ENCODE measurements at regions not wholly inside any gene's neighbourhood (a gene's known extent, or its start where the extent isn't known, plus 50 kb on each side); places are given as distances from the start of the nearest gene placed in this dataset.

DNA sequence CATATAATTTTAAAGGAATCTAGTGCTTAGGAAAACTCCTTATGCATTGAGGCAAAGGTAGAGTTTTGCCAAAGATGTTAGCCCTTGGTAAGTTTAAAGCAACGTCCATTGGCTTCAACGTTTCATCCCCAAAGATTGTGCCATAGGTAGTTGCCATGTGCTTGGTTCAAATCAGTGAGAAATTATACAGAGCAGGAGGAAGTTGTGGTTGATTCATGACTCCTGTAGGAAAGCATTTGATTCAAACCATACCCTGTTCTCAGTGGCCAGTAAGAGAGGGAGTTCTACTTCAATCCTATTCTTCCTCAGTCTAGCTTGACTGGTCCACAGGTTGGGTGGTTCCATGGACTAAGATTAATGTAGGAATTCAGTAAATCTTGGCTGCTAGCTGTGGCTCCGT lies 535.6 kb downstream of the QKI start:
- DNase-seq (ENCODE audit: low read depth) = peak; percentile 5

DNA sequence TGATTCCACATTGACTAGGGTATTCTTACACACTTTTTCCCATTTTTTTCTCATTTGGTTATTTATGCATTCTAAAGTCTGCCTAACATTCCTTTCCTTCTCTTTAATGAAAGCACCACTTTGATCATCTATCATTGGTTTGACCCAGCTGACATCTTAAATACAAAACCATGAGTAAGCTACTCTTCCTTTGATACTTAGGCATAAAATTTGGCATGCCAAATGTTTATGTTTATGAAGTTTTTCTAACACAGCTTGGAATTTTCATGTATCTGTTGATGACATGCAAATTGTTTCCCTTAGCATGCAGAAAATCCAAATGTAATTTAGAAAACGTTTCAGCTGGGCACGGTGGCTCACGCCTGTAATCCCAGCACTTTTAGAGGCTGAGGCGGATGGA lies 534.9 kb downstream of the QKI start:
- no peak for DNase-seq (ENCODE audit: low read depth)

DNA sequence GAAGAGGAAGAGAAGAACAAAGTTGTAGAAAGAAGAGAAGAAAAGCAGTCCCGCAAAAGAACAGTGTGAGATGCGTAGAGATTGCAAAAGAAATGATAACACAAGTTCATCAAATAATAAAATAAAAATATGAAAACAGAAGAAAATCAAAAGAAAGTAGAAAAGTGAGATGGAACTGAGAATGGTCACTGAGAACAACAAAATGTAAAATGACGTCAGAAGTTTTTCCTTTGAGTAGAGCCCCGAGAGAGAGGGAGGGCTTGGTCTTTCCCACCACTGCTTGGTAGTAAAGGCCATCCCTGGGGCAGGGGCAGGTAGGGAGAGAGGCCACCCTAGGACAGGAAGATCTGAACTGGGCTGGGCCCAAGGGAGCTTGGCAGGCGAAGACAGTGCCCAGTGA lies 533.7 kb downstream of the QKI start:
- DNase-seq (ENCODE audit: low read depth) = no peak

DNA sequence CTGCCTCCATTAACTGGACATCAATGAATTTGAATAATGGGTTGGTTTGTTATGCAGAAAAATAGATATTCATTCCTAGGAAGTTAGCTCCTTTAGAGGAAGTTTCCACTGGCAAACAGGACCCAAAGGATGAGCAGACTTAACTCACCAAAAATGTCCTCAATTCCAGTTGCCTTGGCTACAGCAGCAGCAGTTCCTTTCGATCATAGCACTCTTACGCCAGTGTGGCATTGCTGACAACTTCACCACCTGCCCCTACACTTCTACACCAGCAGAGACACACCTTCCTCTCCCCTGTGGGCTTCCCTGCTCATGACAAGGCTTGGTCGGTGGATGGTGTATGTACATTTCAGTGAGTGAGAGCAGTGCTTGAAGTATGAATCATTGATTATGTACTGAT lies 532.8 kb downstream of the QKI start:
- no peak for DNase-seq (ENCODE audit: low read depth)

DNA sequence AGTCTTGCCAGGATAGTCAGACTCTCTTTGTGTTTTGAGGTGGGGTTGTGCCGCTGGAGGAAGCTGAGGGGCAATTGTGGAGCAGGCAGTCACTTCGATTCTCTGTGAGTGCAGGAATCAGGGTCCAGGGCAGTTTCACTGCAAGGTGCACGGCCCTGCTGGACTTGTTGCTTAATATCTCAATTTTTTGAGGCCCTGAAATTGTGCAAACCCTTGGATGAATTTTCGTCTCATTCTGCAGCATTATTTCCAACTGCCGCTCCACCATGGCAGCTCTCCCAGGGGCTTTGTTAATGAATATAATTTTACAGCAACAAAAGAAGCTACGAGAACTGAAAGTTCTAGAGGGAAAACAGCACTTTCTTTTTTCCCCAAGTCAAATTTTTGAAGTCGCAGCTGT lies 531.9 kb downstream of the QKI start:
- no peak for DNase-seq (ENCODE audit: low read depth)

DNA sequence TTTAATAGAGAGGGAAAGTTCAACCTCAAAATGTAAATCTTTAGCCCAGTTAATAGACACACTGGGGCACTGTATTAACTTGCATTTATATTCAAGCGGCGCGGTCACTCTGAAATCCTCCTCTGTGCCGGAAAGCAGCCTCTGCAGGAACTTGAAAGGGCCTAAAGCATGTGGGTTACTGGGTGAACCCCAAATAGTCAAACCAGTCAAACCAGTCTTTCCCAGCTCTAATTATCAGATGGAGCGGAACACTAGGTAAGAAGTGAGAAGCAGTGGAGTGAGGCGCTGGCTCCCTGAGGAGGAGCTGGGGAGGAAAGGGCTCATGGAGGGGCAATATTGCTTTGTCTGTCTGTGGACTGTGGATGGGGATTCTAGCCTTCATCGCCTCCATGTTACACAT lies 531.3 kb downstream of the QKI start:
- no peak for DNase-seq (ENCODE audit: low read depth)

DNA sequence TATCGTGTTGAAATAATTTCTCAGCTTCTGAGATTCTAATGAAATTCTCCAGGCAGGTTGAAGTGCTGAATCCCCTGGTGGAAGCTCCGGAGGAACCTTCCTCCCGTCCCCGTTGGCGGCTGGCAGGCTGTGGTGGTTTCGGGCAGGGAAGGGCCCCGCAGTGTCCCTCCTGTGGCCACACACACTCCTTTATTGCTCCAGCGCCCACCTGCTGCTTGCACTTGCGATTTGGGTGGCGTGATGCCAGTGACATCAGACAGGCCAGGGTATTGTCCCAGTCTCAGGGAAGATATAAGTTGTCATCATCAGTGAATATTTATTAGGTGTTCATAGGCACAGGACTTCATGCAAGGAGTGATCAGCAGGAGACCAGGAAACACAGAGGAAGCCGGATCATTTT lies 530.4 kb downstream of the QKI start:
- no peak for DNase-seq (ENCODE audit: low read depth)

DNA sequence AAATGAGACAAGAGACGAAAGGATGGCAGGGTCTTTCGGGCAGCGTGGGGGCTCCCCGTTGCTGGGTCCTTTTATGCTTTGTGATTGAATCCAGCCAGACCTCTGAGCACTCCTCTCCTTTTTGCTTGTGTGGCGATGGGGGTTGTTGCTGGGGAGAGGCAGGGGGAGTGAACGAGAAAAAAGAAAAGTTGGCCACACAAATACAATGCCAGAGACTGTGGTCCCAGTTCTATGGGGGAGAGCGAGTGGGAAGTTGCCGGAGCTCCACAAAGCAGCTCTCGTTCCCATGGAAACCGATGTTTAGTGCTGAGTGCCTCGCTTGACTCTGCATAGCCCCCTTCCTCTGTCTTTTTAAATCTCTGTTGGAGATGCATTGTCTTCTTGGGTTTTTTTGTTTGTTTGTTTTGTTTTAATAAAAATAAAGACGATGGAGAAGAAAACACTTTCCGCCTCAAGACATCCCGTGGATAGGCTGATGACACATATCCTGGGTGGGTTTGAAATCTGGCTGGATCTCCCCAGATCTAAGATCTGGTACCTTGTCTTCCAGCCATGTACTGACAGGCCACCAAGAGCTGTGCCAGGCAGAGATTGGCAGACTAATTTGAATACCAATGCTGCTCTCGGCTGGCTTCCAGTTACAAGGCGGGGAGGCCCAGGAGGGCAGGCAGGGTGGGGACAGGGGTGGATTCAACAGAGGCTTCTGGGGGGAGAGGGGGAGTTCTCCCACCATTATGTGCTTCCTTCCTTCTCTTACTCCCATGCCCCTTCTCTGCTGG lies 529.3 kb downstream of the QKI start:
- DNase-seq (ENCODE audit: low read depth) = no peak

DNA sequence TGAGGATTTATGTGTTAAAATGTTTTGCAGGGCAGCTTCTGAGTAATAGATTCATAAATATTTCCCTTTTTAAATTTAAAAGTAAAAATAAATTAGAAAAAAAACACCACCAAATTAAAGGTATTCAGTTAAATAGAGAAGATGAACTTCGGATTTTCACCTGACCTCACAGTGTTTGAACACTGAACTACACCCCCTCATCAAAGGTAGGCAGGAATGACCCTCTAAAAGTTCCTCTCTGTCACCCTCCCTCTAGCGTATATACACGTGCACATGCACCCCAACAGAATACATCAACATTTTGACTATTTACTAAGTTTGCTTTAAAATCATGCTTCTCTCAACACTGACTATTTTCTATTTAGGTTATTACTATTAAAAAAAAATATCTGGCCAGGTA lies 528.3 kb downstream of the QKI start:
- DNase-seq (ENCODE audit: low read depth) = no peak

DNA sequence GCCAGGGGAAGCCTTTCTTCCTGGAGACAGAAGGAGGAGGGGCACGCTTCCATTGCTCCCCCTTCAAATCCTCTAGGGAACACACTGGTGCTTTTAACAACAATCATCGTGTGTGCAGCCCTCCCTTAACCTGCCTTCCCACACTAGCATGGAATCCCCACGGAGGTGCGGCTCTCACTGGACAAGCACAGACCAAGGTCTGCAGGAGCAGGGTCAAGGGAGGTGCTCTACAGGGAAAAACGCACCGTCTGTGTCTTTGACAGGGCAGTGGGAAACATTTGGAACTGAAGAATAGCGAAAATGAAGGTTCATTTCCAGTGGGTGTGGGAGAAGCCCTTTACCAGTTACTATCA lies 527.1 kb downstream of the QKI start:
- DNase-seq (ENCODE audit: low read depth) = no peak

DNA sequence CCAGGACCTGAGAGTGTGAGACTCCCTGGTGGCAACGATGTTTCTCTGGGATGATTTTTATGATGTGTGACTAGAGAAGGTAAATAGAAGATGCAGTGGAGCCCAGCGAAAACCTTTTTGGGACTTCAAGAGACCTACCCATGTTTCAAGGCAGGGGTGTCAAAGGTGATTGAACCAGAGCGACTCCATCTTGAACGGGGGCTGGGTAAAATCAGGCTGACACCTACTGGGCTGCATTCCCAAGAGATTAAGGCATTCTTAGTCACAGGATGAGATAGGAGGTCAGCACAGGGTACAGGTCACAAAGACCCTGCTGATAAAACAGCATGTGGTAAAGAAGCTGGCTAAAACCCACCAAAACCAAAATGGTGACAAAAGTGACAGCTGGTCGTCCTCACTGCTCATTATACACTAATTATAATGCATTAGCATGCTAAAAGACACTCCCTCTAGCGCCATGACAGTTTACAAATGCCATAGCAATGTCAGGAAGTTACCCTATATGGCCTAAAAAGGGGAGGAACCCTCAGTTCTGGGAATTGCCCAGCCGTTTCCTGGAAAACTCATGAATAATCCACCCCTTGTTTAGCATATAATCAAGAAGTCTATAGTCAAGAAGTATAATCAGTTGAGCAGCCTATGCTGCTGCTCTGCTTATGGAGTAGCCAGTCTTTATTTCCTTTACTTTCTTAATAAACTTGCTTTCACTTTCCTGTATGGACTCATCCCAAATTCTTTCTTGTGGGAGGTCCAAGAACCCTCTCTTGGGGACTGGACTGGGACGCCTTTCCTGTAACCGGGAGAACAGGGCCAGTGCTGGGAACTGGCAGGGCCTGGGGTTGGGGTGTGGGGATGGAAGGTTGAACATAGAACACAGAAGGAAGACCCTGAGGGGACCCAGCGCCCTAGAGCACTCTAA lies 526.4 kb downstream of the QKI start:
- no peak for DNase-seq (ENCODE audit: low read depth)

DNA sequence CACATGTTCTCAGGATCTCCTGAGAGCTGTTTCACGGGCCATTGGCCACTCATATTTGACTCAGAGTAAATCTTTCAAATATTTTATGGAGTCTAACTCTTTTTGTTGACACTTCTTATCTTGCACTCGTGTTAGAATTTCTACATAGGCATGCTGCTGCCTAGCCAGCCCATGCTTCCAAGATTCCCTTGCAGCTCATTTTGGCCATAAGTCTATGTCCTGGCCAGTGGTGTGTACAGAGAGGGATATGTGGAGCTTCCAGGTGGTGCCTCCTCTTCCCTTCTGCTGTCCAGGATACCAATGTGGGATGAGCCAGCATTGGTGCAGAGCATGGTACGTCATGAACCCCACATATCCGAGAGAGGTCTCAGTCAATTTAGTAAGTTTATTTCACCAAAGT lies 522.6 kb downstream of the QKI start:
- no peak for DNase-seq (ENCODE audit: low read depth)

DNA sequence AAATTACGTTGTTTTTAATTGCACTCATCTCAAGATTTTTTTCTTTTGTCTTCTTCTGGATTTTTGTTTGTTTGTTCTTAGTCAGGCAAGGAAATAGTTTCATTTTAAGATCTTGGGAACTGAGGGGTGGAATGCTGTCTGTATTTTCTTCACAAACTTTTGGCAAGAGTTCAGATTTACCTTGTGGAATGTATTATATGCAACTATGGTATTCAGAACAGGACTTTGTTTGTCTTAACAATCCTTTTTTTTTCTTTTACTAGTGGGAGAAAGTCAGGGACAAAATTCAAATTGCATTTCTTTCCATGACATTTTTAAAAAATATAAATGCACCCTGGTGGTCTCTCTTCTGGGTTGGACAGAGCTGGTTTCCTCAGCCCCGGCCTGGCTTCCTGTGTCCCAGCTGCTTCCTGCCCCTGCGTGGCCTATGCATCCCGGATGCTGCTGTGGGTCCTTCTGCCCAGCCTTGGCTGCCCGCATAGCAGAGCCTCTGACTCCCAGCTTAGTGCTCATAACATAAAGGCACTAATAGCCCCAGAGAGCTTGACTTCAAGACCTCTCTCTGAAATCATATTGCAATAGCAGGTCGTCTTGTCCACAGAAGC lies 520.7 kb downstream of the QKI start:
- no peak for DNase-seq (ENCODE audit: low read depth)

DNA sequence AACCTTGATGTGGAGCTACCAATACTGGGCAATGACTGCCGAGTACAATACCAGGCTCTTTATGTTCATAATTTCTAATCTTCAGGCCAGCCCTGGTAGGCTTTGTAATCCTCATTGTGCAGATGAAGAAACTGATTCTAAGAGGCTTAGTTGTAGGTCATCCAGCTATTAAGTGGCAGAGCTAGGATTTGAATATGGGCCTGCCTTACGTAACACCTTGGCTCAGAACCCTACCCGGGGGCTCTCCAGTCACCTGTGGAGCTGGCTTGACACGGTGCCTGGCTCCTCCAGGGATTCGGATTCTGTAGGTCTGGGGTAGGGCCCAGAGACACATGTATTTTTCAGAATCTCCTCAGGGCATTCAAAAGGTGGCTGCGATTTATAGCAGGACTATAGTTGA lies 515.5 kb downstream of the QKI start:
- no peak for DNase-seq (ENCODE audit: low read depth)

DNA sequence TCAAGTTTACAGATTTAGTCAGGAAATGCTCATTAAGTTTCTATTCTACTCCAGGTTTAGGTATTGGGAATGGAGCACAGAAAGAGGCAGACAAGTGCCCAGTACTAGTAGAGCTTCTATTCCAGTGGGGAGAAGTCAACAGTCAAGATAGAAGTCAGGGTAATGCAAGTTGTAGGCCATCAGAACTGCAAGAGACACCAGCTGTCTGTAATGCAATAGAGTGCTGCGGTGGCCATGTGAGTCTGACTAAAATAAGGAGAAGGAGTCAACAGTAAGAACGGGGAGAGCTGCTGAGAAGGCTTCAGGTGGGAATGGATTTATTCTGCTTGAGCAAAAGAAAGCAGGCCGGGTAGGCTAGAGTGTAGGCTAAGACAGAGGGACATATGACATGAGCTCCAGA lies 515.0 kb downstream of the QKI start:
- DNase-seq (ENCODE audit: low read depth) = no peak

DNA sequence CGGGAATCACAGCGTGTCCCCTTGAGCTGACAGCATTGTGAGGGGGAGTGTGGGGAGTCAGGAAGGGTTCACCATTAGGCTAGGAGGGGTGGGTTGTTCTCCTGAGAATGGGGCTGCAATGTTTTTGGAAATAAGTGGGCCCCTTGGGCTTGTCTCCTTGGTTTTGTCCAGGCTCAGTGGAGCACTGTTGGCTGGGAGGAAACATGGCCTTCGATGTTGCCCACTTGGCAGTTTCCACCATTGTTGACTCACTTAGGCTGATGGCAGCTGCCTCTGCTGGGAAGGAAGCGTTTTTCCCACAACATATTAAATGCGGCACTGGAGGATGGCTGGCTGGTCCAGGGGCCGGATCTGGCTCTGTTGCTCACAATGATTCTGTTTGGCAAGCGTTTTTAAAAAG lies 512.1 kb downstream of the QKI start:
- DNase-seq (ENCODE audit: low read depth) = no peak

DNA sequence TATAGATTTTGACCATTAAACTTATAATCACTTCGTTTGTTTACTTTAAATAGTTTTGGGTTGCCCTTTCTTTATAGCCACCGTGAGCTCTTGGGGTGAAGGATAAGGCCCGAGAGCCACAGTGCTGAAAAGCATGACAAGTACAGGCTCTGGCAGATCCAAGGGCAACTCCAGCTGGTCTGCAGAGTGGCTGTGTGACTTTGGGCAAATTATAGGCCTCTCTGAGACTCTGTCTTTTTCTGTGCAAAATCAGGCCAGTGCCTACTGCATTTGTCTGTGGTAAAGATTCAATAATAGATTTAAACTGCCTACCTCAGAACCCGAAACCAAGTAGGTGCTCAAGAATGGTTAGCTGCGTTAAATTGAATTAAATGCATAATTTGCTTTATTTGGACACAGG lies 511.3 kb downstream of the QKI start:
- DNase-seq (ENCODE audit: low read depth) = no peak

DNA sequence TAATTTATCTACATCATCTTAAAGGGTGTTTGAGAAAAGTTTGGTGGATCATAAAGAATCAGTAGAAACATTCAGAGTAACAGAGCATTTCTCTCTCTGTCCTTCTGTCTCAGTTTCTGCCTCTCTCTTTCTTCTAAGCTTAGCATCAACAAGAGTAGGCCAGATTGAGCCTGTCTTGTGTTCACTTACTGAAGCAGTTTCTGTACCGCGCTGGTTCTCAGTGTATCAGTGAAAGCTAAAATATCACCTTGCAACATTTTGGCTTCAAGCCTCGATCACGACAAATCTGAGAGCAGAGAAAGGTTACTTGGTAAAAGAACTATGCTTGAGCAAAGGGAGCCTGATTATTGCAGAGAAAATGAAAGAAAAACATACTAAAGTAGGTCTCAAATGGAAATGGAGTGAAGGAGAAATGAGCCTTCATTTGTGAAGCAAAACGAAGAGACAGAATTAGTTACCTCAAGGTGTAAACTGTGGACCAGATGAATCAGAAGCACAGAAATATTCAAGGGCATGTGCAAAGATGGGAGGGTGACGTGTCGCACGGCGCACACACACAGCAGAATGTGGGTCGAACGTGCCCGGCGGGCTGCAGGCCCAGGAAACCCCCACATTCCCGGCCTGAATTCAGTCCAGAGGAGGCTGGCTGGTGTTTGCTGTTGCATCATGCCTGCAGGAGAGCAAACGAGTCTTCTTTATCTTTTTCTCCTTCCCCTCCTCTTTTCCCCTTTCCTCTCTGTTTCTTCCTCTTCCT lies 509.3 kb downstream of the QKI start:
- no peak for DNase-seq (ENCODE audit: low read depth)

DNA sequence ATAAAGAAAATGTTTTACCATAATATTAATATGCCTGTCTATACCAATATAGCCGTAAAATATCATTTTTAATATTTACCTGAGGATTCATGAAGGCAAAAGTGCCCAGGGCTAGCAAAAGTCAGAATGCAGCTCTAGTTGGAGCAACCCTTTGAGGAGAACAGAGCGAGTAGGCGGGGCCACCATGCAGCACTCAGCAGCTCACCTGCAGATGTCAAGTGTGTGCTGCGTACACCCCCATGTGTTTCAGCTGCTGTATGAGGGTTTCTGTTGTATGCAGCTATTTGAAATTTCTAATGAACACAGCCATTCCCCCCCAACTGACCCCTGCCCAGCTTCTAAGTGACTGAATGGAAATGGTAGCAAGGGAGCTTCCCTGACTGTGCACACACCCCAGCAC lies 508.0 kb downstream of the QKI start:
- DNase-seq (ENCODE audit: low read depth) = no peak

DNA sequence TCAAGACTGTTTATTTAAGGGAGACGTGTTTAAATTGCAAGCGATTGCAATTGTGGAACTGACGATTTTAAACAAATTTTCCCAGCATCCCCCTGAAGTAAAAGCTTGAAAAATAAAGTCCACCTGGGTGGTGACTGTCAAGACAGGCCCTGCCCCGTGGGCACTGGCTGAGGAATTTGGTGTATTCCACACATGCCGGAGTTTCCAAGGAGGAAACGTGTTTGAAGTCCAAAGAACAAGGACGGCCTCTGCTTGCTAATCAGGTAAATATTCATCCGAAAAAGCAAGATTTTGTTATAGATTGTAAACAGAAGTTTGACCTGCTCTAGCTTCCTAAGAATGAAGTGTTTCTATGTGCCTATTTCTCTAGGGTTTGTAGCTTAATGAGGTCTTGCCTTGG lies 505.1 kb downstream of the QKI start:
- DNase-seq (ENCODE audit: low read depth) = no peak

DNA sequence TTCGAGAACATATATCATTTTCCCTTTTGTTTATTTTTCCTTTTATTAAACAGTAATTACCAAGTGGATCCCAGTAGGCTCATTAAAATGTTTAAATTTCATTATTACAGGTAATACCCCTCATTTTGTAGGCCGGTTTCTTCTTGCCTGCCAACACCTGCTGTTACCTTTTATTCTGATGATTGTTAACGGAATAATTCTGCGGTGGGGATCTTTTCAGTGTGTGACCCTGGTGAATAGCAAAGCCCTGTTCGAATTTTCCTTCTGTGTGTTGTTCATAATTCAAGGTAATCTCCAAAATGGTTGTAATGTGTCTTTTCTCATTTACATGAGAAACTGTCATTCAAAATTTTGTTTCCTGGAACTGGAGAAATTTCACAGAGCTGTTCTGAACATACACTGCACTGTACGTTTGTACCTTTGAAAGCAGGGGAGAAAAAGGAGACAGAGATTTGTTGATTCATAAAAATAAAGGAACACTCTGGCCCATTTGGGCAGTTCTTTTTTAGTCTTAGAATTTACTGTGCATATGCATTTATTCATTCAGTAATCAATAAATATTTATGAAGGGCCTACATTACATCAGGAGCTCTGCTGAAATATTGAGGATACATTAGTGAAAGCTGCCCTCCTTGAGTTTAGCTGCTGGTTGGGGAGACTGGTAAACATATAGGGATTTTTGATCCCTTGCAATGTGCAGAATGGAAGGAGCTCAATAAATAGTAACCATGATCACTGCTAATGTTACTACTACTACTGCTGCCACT lies 502.0 kb downstream of the QKI start:
- no peak for DNase-seq (ENCODE audit: low read depth)

DNA sequence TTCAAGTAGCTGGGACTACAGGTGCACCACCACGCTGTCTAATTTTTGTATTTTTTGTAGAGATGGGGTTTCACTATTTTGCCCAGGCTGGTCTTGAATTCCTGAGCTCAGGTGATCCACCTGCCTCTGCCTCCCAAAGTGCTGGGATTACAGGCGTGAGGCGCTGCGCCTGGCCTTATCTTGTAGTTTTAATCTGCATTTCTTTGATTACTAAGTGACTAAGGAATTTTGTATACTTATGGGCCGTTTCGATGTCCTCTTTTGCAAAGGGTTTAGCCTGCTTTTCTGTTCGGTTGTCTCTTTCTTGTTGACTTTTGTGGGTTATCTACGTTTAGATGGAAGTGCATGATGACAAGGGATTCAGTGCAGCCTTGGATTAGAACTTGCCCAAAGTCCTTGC lies 500.6 kb downstream of the QKI start:
- DNase-seq (ENCODE audit: low read depth) = no peak

Measured in HS-5 (cell line).